ENCODE measurements at regions not wholly inside any gene's neighbourhood (a gene's known extent, or its start where the extent isn't known, plus 50 kb on each side); places are given as distances from the start of the nearest gene placed in this dataset.

DNA sequence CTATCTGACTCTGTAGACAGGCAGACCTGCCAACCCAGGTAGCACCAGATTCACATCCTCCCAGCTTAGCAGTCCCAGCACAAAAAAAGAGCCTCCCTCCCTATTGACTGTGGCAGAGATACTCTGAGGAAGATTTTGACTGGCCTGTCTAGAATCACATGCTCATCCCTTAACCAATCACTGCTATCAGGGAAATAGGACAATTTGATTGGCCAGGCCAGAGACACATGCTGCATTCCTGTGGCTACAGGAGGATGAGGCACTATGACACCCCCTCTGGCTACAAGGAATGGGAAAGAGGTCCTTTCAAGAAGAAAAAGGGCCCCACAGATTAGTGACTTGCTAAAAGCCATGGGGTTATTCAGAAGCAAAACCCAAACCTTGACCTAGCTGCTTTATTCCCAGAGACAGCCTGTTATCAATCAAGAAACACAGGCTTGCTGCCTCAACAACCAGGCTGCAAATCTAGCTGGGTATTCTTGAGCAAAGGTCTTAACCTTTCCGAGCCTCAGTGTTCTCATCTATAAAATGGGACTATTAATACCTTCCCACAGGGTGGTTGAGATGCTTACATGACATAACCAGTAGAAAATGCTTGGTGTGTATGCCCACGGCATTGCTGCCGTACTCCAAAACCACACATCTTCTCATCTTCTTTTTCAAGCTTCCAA, 147.6 kb downstream of the BCOR start:
- H2AFZ ChIP-seq (ENCODE audit: low read length) = no peak overlapping the region
- no peaks in the 10 kb centered on the region for H3K9me3 ChIP-seq (ENCODE audit: control insufficient read depth, low read depth, low read length)
- H4K91ac ChIP-seq (ENCODE audit: insufficient read length, low read depth, low read length) = no peak overlapping the region
- no peak overlapping the region for H2BK15ac ChIP-seq (ENCODE audit: low read depth, low read length)
- H2AK5ac ChIP-seq (ENCODE audit: insufficient read length, low read length) = no peak overlapping the region
- no peak overlapping the region for H2BK12ac ChIP-seq (ENCODE audit: insufficient read length, low read depth, low read length)
- no peak overlapping the region for H3T11ph ChIP-seq (ENCODE audit: low read length)
- H3K4me1 Mint-ChIP-seq = peaks cover 26 to 29% of the 10 kb centered on the region in 2 experiments
- no peak overlapping the region for H2BK5ac ChIP-seq (ENCODE audit: insufficient read length, low read length)
- H3K36me3 Mint-ChIP-seq (ENCODE audit: insufficient read depth in 1 of 3, low read depth in 3 of 3) = peaks cover 0 to 6% (median 5%) of the 10 kb centered on the region in 3 experiments; a peak in 4 of 7 replicates
- no peak overlapping the region for H3K23ac ChIP-seq (ENCODE audit: insufficient read length, low read depth, low read length)
- H3K56ac ChIP-seq (ENCODE audit: insufficient read length, low read depth, low read length) = no peak overlapping the region
- peaks cover 6% of the 10 kb centered on the region for H3K4me1 ChIP-seq (ENCODE audit: insufficient read depth, low read length)
- DNase-seq = no peak
- no peak overlapping the region for H3K27ac Mint-ChIP-seq
- no peaks in the 10 kb centered on the region for H4K20me1 ChIP-seq (ENCODE audit: control insufficient read depth, insufficient read depth, insufficient read length)
- no peak overlapping the region for H3K27ac ChIP-seq (ENCODE audit: insufficient read length, low read depth, low read length)
- H3K4ac ChIP-seq (ENCODE audit: low read depth, low read length) = no peak overlapping the region
- H3K23me2 ChIP-seq (ENCODE audit: insufficient read length, low read depth, low read length, poor library complexity, severe bottlenecking) = no peaks in the 10 kb centered on the region
- no peaks in the 10 kb centered on the region for H3K79me2 ChIP-seq (ENCODE audit: insufficient read depth, low read length)
- no peak overlapping the region for H3K9ac ChIP-seq (ENCODE audit: extremely low read depth, insufficient read length, low read length)
- H3K9me3 Mint-ChIP-seq = peaks cover 61 to 81% of the 10 kb centered on the region in 2 experiments
- no peak overlapping the region for H4K8ac ChIP-seq (replicated peaks; ENCODE audit: insufficient read length, low read depth, low read length)
- H3K79me1 ChIP-seq (ENCODE audit: insufficient read depth, low read depth, low read length, poor library complexity, severe bottlenecking) = no peaks in the 10 kb centered on the region
- TF ChIP-seq, protein P1, sequence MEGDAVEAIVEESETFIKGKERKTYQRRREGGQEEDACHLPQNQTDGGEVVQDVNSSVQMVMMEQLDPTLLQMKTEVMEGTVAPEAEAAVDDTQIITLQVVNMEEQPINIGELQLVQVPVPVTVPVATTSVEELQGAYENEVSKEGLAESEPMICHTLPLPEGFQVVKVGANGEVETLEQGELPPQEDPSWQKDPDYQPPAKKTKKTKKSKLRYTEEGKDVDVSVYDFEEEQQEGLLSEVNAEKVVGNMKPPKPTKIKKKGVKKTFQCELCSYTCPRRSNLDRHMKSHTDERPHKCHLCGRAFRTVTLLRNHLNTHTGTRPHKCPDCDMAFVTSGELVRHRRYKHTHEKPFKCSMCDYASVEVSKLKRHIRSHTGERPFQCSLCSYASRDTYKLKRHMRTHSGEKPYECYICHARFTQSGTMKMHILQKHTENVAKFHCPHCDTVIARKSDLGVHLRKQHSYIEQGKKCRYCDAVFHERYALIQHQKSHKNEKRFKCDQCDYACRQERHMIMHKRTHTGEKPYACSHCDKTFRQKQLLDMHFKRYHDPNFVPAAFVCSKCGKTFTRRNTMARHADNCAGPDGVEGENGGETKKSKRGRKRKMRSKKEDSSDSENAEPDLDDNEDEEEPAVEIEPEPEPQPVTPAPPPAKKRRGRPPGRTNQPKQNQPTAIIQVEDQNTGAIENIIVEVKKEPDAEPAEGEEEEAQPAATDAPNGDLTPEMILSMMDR (conservative IDR thresholded peaks at IDR 0.05) = no peak
- no peak overlapping the region for H4K5ac ChIP-seq (ENCODE audit: insufficient read length, low read depth, low read length)
- no peak overlapping the region for H2BK120ac ChIP-seq (ENCODE audit: low read depth, low read length, poor library complexity, severe bottlenecking)
- WGBS (ENCODE audit: extremely low coverage, insufficient read length, low lambda C conversion rate) = no CpG with 5 or more reads among the region's 3 CpGs
- peaks cover 10% of the 10 kb centered on the region for H3K27me3 Mint-ChIP-seq (ENCODE audit: low read depth)
- no peak overlapping the region for H3K4me3 Mint-ChIP-seq
- H3K27me3 ChIP-seq (ENCODE audit: insufficient read depth, low read length) = no peaks in the 10 kb centered on the region
- H3K18ac ChIP-seq (ENCODE audit: insufficient read length, low read depth, low read length) = no peak overlapping the region
- no peak overlapping the region for H2BK20ac ChIP-seq (ENCODE audit: low read depth, low read length, poor library complexity, severe bottlenecking)
- no peak overlapping the region for H3K4me2 ChIP-seq (ENCODE audit: insufficient read depth, insufficient read length, low read length)
- no peak overlapping the region for H3K14ac ChIP-seq (ENCODE audit: insufficient read depth, low read length)

Data from H9 (cell line).